Transverse colon (tissue), 4 donors: ENCODE measurements at regions not wholly inside any gene's neighbourhood (a gene's known extent, or its start where the extent isn't known, plus 50 kb on each side); places are given as distances from the start of the nearest gene placed in this dataset.

Experiments
- DNase-seq: peaks from one replicate; pipeline ENCODE4 v3.0.0-alpha.2; 2019
- H3K27ac ChIP-seq, 4 donors: fragments of 200-600 bp; sonication (generic); 2 replicates each; pipeline ENCODE4 v1.5.1; 2016 to 2018; ENCODE audit warnings: inconsistent platforms in 4 of 4
- H3K27me3 ChIP-seq: fragments of 200-600 bp; sonication (generic); 2 replicates; pipeline ENCODE4 v1.5.1; 2017; ENCODE audit warnings: inconsistent platforms
- H3K36me3 ChIP-seq, 4 donors: fragments of 200-600 bp; sonication (generic); 2 replicates each; pipeline ENCODE4 v1.5.1; 2017 to 2019; ENCODE audit warnings: inconsistent platforms in 4 of 4
- H3K4me1 ChIP-seq, 4 donors: fragments of 200-600 bp; sonication (generic); 2 replicates each; pipeline ENCODE4 v1.5.1; 2017 to 2020; ENCODE audit warnings: inconsistent platforms in 4 of 4
- H3K4me3 ChIP-seq, 4 donors: fragments of 200-600 bp; sonication (generic); 1 replicate in 1 of 4; 2 replicates in 3 of 4; pipeline versions ENCODE4 v1.5.1 to v1.6.1; 2017 to 2019; ENCODE audit warnings: inconsistent platforms in 4 of 4
- H3K9me3 ChIP-seq, 2 donors: fragments of 200-600 bp; sonication (generic); 2 replicates each; pipeline ENCODE4 v1.5.1; 2017 to 2019; ENCODE audit warnings: inconsistent platforms in 2 of 2
- EP300 ChIP-seq: sonication (generic); formaldehyde crosslinking; IDR thresholded peaks from one replicate; pipeline ENCODE4 v1.6.1; 2017; ENCODE audit warnings: antibody characterized with exemption, low read depth
- POLR2A ChIP-seq: fragments of 450-650 bp; IDR thresholded peaks from one replicate; pipeline ENCODE4 v1.6.1; 2016; ENCODE audit warnings: antibody characterized with exemption, mild to moderate bottlenecking, moderate library complexity
- POLR2AphosphoS5 ChIP-seq, 3 donors: sonication (generic); formaldehyde crosslinking; IDR thresholded peaks; one replicate each; pipeline ENCODE4 v1.6.1; 2016; ENCODE audit warnings: antibody characterized with exemption in 3 of 3
- WGBS, 2 donors: methylation state at CpG; one replicate each; pipeline ENCODE4 v1.1.5; 2018; ENCODE audit warnings: low coverage in 1 of 2; 5-methylcytosine and 5-hydroxymethylcytosine counted together
- in situ Hi-C, 4 donors: fragments of 200-750 bp; cut with MboI; loops; one replicate each; pipeline versions ENCODE4 v1.15.0 to v1.15.1; 2017; ENCODE audit warnings: low sequenced_read_pairs in 3 of 4, low pct_ligation_motif_present in 1 of 4, low pct_unique_long_range_greater_than_20kb in 1 of 4
- intact Hi-C: fragments of 100-400 bp; cut with DNase I; formaldehyde crosslinking; loops from one replicate; pipeline ENCODE4 v1.15.1; 2023; ENCODE audit warnings: low total_unique reads
- TF ChIP-seq, protein P1 (sequence below), 5 experiments: fragments of 200-600 bp in 3 of 5; fragments of 450-650 bp in 2 of 5; sonication (generic) in 3 of 5; IDR thresholded peaks; 1 replicate in 2 of 5; 2 replicates in 3 of 5; pipeline ENCODE4 v1.5.1; 2016 to 2017; ENCODE audit warnings: antibody characterized with exemption in 5 of 5, inconsistent platforms in 3 of 5, mild to moderate bottlenecking in 2 of 5, moderate library complexity in 1 of 5

GRCh38 chrX:91066104-91066503 is 368.5 kb upstream of the PABPC5 start:
- no peaks in the 10 kb centered on the region for H3K9me3 ChIP-seq
- WGBS, 2 donors = 58% methylated on average over 5 of the region's 5 CpGs; no CpG with 5 or more reads in 1 of the 2 donors
- no peaks in the 10 kb centered on the region for H3K4me1 ChIP-seq
- H3K4me3 ChIP-seq = no peak overlapping the region
- no peak for DNase-seq
- intact Hi-C loops (no loop called here), in situ Hi-C loops (no loop called here)
- H3K27ac ChIP-seq = no peak overlapping the region
- H3K36me3 ChIP-seq = no peaks in the 10 kb centered on the region
- no peaks in the 10 kb centered on the region for H3K27me3 ChIP-seq
- TF ChIP-seq POLR2AphosphoS5 (IDR thresholded peaks at IDR 0.05) (no peak), POLR2A (no peak), EP300 (no peak)
- TF ChIP-seq, protein P1, sequence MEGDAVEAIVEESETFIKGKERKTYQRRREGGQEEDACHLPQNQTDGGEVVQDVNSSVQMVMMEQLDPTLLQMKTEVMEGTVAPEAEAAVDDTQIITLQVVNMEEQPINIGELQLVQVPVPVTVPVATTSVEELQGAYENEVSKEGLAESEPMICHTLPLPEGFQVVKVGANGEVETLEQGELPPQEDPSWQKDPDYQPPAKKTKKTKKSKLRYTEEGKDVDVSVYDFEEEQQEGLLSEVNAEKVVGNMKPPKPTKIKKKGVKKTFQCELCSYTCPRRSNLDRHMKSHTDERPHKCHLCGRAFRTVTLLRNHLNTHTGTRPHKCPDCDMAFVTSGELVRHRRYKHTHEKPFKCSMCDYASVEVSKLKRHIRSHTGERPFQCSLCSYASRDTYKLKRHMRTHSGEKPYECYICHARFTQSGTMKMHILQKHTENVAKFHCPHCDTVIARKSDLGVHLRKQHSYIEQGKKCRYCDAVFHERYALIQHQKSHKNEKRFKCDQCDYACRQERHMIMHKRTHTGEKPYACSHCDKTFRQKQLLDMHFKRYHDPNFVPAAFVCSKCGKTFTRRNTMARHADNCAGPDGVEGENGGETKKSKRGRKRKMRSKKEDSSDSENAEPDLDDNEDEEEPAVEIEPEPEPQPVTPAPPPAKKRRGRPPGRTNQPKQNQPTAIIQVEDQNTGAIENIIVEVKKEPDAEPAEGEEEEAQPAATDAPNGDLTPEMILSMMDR (IDR thresholded peaks at IDR 0.05) = no peak

- DNase-seq = no peak
- H3K9me3 ChIP-seq = no peaks in the 10 kb centered on the region
- no peaks in the 10 kb centered on the region for H3K4me1 ChIP-seq
- TF ChIP-seq, protein P1 (IDR thresholded peaks at IDR 0.05) = no peak
- no peak for TF ChIP-seq POLR2A
- no peak for TF ChIP-seq POLR2AphosphoS5 (IDR thresholded peaks at IDR 0.05)
- TF ChIP-seq EP300 = no peak
- in situ Hi-C loops = no loop called here
- no peak overlapping the region for H3K27ac ChIP-seq
- no peak overlapping the region for H3K4me3 ChIP-seq
- H3K27me3 ChIP-seq = no peaks in the 10 kb centered on the region
- H3K36me3 ChIP-seq = no peaks in the 10 kb centered on the region
- intact Hi-C loops = no loop called here
- 66 to 87% methylated on average over 3 to 6 of the region's 6 CpGs for WGBS, 2 donors
These were observed 355.1 kb upstream of the PABPC5 start for GRCh38 chrX:91079342-91080114.

DNA sequence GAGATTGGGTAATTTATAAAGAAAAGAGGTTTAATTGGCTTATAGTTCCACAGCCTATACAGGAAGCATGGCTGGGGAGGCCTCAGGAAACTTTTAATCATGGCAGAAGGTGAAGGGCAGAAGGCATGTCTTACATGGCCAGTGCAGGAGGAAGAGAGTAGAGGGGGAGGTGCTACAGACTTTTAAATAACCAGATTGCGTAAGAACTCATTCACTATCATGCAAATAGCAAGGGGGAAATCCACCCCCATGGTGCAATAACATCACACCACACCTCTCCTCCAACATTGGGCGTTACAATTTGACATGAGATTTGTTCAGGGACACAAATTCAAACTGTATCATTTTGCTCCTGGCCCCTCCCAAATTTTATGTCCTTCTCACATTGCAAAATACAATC is 353.8 kb upstream of the PABPC5 start:
- 0 to 57% methylated on average over 1 to 2 of the region's 2 CpGs for WGBS, 2 donors
- Histone ChIP-seq H3K36me3 (no peaks in the 10 kb centered on the region), H3K9me3 (no peaks in the 10 kb centered on the region), H3K4me1 (no peaks in the 10 kb centered on the region), H3K4me3 (no peak overlapping the region), H3K27ac (no peak overlapping the region), H3K27me3 (no peaks in the 10 kb centered on the region)
- TF ChIP-seq, protein P1 (IDR thresholded peaks at IDR 0.05) = no peak
- TF ChIP-seq POLR2A = no peak
- no peak for TF ChIP-seq POLR2AphosphoS5 (IDR thresholded peaks at IDR 0.05)
- TF ChIP-seq EP300 = no peak
- intact Hi-C loops = no loop called here
- in situ Hi-C loops = no loop called here
- no peak for DNase-seq

DNA sequence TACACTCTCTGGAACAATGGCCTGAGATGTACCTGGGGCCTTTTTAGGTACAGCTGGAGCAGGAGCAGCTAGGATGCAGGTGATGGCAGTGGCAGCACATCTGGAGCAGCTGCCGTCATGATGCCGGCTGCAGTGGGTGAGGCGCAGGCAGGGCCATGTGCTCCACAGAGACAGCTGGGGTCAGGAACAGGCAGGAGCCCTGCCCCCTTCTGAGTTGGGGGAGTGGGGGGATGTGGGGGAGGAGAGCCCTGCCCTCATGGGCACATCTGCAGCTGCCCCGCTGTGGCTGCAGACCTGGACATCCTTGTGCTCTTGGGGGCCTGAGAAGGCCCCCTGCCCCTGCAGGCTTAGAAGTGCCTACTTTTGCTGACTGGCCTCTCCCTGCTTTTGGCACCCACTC is 352.8 kb upstream of the PABPC5 start:
- DNase-seq = no peak
- H3K9me3 ChIP-seq = no peaks in the 10 kb centered on the region
- H3K36me3 ChIP-seq = no peaks in the 10 kb centered on the region
- 100% methylated on average over 2 of the region's 4 CpGs; no CpG with 5 or more reads in 1 of the 2 donors for WGBS, 2 donors
- H3K4me3 ChIP-seq = no peak overlapping the region
- in situ Hi-C loops (no loop called here), intact Hi-C loops (loop anchor here (1.0 kb wide), 1 partner anchor 25 kb away; no protein-coding TSS in a partner anchor)
- H3K27ac ChIP-seq = no peak overlapping the region
- no peaks in the 10 kb centered on the region for H3K27me3 ChIP-seq
- no peaks in the 10 kb centered on the region for H3K4me1 ChIP-seq
- TF ChIP-seq POLR2AphosphoS5 (IDR thresholded peaks at IDR 0.05) (no peak), POLR2A (no peak), EP300 (no peak)
- TF ChIP-seq, protein P1 (IDR thresholded peaks at IDR 0.05) = no peak
